ENCODE measurements at regions not wholly inside any gene's neighbourhood (a gene's known extent, or its start where the extent isn't known, plus 50 kb on each side); places are given as distances from the start of the nearest gene placed in this dataset.

GRCh38 chr9:97767891-97768290, 70.8 kb upstream of the XPA start:
- peaks cover 0 to 4% of the 10 kb centered on the region in 2 experiments; a peak in 3 of 5 replicates for H3K4me1 ChIP-seq (replicated peaks in 1 of 2; ENCODE audit: control insufficient read depth in 2 of 2, insufficient read depth in 2 of 2, low read length in 2 of 2)
- H3K27me3 ChIP-seq (ENCODE audit: control insufficient read depth in 2 of 2, insufficient read depth in 2 of 2, low read length in 2 of 2) = peaks cover 10 to 40% of the 10 kb centered on the region in 2 experiments
- intact Hi-C loops (cut with micrococcal nuclease) = no loop called here
- no TSS peak for BruUV-seq (replicated peaks)
- no peak overlapping the region for H3K4me2 ChIP-seq (ENCODE audit: insufficient read depth, low read length)
- H2AFZ ChIP-seq (ENCODE audit: low read depth, low read length) = no peak overlapping the region
- no peaks in the 10 kb centered on the region for H4K20me1 ChIP-seq (replicated peaks; ENCODE audit: control insufficient read depth, insufficient read depth, low read length)
- no peak for TF ChIP-seq MAFK (IDR thresholded peaks at IDR 0.05; ENCODE audit: low read length)
- TF ChIP-seq JUNB (CRISPR knock-in tag; conservative IDR thresholded peaks at IDR 0.05) = no peak
- no peak for TF ChIP-seq ZNF24 (IDR thresholded peaks at IDR 0.05)
- TF ChIP-seq BCL6 (CRISPR knock-in tag; IDR thresholded peaks at IDR 0.05) = no peak
- TF ChIP-seq SP1 (CRISPR knock-in tag; IDR thresholded peaks at IDR 0.05) = no peak
- TF ChIP-seq, protein P1, sequence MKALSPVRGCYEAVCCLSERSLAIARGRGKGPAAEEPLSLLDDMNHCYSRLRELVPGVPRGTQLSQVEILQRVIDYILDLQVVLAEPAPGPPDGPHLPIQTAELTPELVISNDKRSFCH (CRISPR knock-in tag; IDR thresholded peaks at IDR 0.05) = no peak
- TF ChIP-seq, protein P1 (tag; IDR thresholded peaks at IDR 0.05) = no peak
- TF ChIP-seq ZNF583 (CRISPR knock-in tag; IDR thresholded peaks at IDR 0.05) = no peak
- TF ChIP-seq ARID2 (IDR thresholded peaks at IDR 0.05) = no peak
- TF ChIP-seq TEAD4 (IDR thresholded peaks at IDR 0.05; ENCODE audit: low read length) = no peak
- no peak for TF ChIP-seq TEAD4 (CRISPR knock-in tag; IDR thresholded peaks at IDR 0.05; ENCODE audit: borderline replicate concordance)
- TF ChIP-seq, protein P2, sequence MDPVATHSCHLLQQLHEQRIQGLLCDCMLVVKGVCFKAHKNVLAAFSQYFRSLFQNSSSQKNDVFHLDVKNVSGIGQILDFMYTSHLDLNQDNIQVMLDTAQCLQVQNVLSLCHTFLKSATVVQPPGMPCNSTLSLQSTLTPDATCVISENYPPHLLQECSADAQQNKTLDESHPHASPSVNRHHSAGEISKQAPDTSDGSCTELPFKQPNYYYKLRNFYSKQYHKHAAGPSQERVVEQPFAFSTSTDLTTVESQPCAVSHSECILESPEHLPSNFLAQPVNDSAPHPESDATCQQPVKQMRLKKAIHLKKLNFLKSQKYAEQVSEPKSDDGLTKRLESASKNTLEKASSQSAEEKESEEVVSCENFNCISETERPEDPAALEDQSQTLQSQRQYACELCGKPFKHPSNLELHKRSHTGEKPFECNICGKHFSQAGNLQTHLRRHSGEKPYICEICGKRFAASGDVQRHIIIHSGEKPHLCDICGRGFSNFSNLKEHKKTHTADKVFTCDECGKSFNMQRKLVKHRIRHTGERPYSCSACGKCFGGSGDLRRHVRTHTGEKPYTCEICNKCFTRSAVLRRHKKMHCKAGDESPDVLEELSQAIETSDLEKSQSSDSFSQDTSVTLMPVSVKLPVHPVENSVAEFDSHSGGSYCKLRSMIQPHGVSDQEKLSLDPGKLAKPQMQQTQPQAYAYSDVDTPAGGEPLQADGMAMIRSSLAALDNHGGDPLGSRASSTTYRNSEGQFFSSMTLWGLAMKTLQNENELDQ (CRISPR knock-in tag; IDR thresholded peaks at IDR 0.05; ENCODE audit: borderline replicate concordance) = no peak
- TF ChIP-seq NFYB (IDR thresholded peaks at IDR 0.05; ENCODE audit: extremely low read depth, insufficient read length) = no peak
- no peak for TF ChIP-seq HDAC6 (IDR thresholded peaks at IDR 0.05; ENCODE audit: low read depth, low read length)
- TF ChIP-seq POLR2G (IDR thresholded peaks at IDR 0.05; ENCODE audit: low read depth, low read length) = no peak
- TF ChIP-seq KDM2B (CRISPR knock-in tag; IDR thresholded peaks at IDR 0.05) = no peak
- TF ChIP-seq KAT8 (IDR thresholded peaks at IDR 0.05; ENCODE audit: low read depth) = no peak
- no peak for TF ChIP-seq TAF1 (IDR thresholded peaks at IDR 0.05; ENCODE audit: control insufficient read depth, extremely low read depth, insufficient read depth, low read length, severe bottlenecking)
- TF ChIP-seq CEBPG (CRISPR knock-in tag; IDR thresholded peaks at IDR 0.05) = no peak
- TF ChIP-seq CEBPG (tag; conservative IDR thresholded peaks at IDR 0.05 in 1 of 2, IDR thresholded peaks at IDR 0.05 in 1 of 2) = no peak
- no peak for TF ChIP-seq PYGO2 (tag; IDR thresholded peaks at IDR 0.05)
- TF ChIP-seq LARP7 (IDR thresholded peaks at IDR 0.05) = no peak
- ChIA-PET POLR2A (no interaction called here), CTCF (ENCODE audit: low intra/inter-chr PET ratio) (no interaction called here)
- H3K27ac ChIP-seq (ENCODE audit: extremely low read depth, low read depth, low read length) = no peak overlapping the region
- ATAC-seq (no peak), DNase-seq (ENCODE audit: extremely low read depth in 1 of 4, low spot score in 3 of 4) (no peak), FAIRE-seq (no peak)
- no peaks in the 10 kb centered on the region for H3K9me3 ChIP-seq (replicated peaks; ENCODE audit: control insufficient read depth, insufficient read depth, low read depth, low read length)
- H3K4me3 ChIP-seq = no peak overlapping the region
- in situ Hi-C loops (cut with MboI) = no loop called here
- no peaks in the 10 kb centered on the region for H3K9me1 ChIP-seq (ENCODE audit: control insufficient read depth, insufficient read depth, low read length)
- 9% methylated on average over 2 of the region's 2 CpGs for WGBS (ENCODE audit: insufficient coverage, low coverage, missing lambda C conversion rate)
- no peak overlapping the region for H3K9ac ChIP-seq (ENCODE audit: insufficient read depth in 1 of 2, low read depth in 2 of 2, low read length in 2 of 2)
- H3K36me3 ChIP-seq (ENCODE audit: control insufficient read depth, insufficient read depth, low read length) = no peaks in the 10 kb centered on the region
- no peaks in the 10 kb centered on the region for H3K79me2 ChIP-seq (ENCODE audit: control insufficient read depth, insufficient read depth, low read length)
